ENCODE measurements at regions not wholly inside any gene's neighbourhood (a gene's known extent, or its start where the extent isn't known, plus 50 kb on each side); places are given as distances from the start of the nearest gene placed in this dataset.

DNA sequence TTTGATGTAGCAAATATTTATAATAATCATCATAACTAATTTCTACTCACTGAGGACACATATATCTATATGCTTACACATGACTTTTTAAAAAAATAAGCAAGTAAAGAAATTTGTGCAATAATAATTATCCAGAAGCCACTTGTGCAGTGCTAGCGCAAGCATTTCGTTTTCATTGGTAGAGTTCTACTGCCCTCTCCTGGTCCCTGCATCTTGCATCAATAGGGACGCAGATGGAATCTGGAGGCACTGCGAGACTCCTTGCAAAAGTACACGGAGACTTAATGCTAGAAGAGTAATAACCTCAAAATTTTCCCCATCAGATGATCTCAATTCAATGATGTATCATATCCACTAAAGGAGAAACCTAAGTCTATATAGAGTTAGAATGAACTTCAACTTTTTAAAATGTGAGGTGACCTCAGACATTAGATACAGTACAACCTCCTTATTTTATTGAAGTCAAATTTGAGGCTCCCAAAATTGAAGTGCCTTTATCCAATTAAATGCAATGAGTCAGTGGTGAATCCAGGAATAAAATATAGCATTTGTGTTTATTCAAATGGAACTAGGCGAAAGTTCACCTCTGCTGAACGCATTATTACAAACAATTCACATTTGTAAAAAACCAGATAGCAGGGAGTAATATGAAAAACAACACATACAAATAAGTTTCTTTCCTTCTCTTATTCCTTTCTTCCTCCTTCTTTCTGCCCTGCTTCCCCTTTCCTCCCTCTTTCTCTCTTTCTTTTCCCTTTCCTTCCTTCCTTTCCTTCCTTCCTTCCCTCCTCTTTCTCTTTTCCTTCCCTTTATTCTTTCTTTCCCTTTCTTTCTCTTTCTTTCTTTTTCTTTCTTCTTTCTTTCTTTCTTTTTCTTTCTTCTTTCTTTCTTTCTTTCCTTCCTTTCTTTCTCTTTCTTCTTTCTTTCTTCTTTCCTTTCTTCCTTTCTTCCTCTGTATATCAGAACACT lies 450.0 kb downstream of the ANKRD50 start:
- in situ Hi-C loops (cut with MboI; ENCODE audit: low sequenced_read_pairs) = no loop called here

DNA sequence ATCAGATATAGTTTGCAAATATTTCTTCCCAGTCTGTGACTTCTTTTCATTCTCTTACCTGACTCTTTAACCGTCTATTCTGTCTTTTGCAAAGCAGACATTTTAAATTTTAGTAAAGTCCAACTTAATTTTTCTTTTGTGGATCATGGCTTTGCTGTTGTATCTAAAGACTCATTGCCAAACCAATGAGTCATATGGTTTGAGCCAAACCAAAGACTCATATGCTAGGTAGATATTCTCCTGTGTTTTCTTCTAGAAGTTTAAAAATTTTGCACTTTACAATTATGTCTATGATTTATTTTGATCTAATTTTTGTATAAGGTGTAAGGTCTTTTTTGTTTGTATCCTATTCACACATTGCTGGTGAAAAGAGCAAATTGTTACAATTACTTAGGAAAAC lies 446.8 kb downstream of the ANKRD50 start:
- in situ Hi-C loops (cut with MboI; ENCODE audit: low sequenced_read_pairs) = no loop called here

DNA sequence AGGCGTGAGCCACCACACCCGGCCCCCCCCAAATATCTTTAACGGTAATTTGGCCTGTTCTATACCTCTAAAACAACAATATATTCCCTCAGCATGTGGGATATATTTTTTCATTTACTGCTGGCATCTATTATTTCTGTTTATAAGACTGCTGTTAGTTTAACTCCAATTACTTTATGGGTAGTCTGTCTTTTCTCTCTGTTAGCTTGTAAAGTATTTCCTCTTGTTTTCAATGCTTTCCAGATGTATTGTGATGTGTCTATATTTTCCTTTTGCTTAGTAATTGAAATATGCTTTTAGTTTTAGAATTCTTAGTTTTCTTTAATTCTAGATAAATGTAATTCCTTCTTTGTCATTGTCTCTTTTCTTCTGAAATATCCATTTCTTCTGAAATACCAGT lies 445.8 kb downstream of the ANKRD50 start:
- in situ Hi-C loops (cut with MboI; ENCODE audit: low sequenced_read_pairs) = no loop called here

DNA sequence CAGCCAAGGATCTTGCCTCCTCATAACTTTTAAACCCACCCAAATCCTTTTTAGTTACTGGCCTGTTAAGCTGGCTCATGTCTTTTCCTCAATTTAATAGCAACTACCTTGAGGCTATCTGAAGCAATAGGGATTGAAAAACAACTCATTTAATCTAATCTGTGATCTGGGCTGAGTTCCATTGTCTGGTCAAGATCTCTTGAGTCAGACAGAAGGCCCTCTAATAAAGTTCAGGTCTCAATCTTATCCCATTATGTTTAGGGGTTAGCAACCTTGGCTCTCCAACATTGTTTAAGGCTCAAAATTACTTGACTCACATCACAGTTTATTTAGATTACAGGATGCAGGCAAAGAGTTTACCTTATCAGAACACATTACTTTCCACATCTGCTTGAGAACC lies 436.1 kb downstream of the ANKRD50 start:
- in situ Hi-C loops (cut with MboI; ENCODE audit: low sequenced_read_pairs) = no loop called here

DNA sequence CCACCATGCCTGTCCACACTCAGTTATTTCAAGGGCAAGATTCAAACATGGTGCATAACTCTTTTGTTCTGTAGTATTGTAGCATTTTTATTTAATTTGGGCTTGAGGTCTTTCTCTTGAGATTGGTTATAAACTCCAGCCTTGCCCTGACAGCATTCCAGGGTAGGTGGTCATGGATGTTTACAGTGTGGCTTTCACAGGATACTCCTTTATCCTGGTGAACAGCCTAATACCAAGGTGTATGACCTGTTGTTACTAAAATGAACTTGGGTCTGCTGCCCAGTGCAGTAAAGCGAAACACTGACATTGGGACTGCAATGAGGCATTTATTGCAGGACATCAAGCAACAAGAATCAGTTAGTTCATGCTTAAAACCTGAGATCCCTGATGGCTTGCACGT lies 434.8 kb downstream of the ANKRD50 start:
- in situ Hi-C loops (cut with MboI; ENCODE audit: low sequenced_read_pairs) = no loop called here

DNA sequence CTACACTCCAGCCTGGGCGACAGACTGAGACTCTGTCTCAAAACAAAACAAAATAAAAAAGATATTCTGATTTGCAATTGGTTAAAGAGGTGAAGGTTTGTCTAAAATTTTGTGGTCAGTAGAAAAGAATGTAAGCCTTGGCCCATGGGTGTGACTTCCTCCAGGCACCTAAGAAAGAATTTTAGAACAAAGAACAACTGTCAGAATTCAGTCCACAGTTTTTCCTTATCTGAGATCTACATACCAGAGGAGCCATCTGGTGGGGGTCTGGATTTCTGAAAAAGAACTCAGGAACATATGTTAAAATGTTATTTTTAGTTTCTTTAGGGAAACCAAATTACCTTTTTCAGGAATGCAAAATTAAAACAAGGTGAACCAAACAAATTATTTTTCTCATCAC lies 434.1 kb downstream of the ANKRD50 start:
- in situ Hi-C loops (cut with MboI; ENCODE audit: low sequenced_read_pairs) = no loop called here

DNA sequence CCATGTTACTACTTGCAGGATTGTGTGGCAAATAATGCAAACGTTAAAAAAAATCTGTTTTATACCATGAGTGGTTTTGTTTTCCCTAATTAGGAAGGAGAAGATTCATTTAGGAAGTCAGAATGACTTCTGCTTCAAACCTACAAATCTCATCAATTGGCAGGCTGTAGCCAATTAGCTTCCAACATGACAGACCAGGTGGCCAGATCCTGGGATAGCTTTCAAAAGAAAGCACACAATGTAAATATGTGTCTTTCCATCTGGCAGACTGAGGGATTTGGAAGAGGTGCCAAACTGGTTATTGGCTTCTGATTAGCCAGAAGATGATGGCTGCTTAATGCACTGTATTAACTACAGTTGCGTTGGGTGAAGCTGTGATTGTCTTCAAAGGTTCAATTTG lies 432.8 kb downstream of the ANKRD50 start:
- in situ Hi-C loops (cut with MboI; ENCODE audit: low sequenced_read_pairs) = no loop called here

DNA sequence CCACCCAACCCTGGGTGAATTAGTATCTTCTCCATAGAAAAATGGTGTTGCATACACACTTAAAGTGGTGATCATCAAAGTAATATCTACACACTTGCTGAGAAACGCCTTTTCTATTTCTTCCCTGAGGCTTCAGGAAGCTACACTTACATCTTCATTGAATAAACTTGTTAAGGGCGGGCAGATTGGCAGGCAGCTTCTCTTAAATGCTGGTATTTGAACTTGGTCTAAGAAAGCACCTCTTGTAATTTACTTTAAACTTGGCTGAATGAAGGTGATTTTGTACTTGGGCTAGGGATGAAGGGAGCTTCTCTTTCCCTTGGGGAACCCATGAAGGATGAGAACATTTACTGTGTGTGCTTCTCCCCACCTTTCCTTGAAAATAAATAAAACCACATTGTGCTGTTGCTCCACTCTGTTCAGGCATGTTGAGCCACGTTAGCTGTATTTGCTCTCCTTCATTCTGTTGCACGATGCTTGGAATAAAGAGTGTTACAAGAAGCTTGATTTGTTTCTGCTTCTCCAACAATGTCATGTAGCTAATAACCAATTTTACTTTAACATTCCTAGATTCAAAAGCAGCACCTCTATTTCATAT lies 430.1 kb downstream of the ANKRD50 start:
- in situ Hi-C loops (cut with MboI; ENCODE audit: low sequenced_read_pairs) = no loop called here

DNA sequence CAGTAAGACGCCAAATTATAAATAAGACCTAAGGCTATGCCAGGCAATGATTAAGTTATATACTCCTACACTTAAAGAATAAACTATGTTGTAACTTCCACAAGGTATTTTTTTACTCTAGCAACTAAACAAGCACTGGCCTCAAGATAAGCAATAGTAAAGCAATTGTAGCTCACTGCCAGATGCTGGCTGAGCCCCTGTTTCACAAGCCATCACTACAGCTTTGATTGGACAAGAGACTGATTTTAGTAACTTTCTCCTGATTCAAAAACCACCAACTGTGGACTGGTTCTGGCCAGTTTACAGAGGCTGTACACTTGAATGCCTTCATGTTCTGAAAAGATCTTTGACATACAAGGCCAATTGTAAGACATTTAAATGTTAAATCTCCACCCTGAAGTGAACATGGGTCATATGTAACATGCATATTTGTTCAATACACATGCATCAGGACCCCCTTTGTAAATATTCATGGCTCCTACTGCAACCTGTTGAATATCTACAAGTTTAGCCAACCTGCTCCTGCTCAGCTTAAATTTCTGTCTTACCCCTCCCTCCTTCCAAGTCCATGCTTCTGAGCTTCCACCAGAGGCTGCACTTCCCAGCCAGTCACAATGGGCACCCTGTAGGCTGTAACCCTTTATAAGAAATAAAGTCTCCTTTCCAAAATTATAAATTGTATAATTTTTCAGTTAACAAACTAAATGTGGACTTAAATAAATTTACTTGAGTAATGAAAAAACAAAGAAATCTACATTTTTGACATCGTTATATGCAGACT lies 423.6 kb downstream of the ANKRD50 start:
- in situ Hi-C loops (cut with MboI; ENCODE audit: low sequenced_read_pairs) = no loop called here

DNA sequence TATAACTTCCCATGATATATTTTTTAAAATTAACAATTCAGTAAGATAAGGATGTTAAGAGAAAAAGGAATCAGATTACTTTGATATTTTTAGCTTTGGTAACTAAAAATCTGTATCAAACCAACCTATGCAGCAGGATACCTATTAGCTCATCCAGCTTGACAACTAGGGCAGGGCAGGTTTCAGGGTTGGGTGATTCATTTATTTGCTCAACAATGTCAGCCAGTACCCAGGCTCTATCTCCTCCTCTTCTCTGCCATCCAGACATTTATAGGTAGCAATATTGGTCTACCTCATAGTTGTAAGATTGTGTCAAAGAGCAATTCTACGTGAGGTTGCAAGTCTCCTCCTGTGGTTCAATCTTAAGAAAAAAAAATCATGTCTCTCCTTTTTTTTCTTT lies 421.9 kb downstream of the ANKRD50 start:
- in situ Hi-C loops (cut with MboI; ENCODE audit: low sequenced_read_pairs) = no loop called here

DNA sequence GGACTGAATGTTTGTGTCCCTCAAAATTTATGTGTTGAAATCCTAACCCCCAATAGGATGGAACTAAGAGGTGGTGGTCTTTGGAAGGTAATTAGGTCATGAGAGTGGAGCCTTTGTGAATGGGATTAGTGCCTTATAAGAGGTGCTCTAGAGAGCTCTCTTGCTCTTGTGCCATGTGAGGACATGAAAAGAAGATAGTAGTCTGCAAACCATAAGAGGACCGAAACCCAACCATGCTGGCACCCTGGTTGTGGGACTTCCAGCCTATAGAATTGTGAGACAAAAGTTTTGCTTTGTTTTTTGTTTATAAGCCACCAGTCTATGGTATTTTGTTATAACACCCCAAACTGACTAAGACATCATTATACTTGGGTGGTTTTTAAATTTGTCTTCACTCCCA lies 417.1 kb downstream of the ANKRD50 start:
- in situ Hi-C loops (cut with MboI; ENCODE audit: low sequenced_read_pairs) = no loop called here

DNA sequence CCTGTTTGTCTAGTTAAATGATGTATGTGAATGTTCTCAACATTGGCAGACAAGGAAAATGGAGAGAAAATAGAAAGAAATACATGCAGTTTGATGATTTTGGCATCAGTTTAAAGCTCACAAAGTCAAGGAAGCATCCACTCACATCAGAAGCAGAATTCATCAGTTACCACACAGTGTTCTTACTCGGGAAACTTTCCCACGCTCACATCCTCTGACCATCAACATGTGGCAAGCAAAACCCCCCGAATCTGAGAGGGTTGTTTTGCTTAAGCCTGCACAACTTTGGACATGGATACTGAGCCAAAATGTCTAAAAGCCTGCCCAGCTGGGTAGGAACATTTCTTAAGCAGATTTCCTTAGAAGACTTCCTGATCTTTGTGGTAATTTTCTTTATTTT lies 407.6 kb downstream of the ANKRD50 start:
- in situ Hi-C loops (cut with MboI; ENCODE audit: low sequenced_read_pairs) = no loop called here

DNA sequence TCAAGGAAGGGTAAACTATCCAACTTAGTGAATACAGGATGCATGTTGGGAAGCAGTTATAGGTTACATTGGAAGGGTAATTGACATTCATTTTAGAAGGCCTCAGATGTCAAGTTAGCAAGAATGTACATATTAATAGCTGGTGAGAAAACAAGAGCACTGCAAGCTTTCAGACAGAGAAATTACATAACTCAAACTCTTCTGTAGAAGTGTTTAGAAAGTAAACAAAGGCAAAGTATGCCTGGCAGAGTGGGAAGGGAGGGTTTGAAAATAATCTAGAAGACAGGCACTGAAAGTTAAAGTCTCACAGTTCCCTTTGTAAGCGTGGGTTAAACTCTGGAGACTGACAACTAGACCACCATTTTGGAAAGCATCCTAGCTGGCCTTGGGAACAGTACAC lies 406.2 kb downstream of the ANKRD50 start:
- in situ Hi-C loops (cut with MboI; ENCODE audit: low sequenced_read_pairs) = no loop called here

DNA sequence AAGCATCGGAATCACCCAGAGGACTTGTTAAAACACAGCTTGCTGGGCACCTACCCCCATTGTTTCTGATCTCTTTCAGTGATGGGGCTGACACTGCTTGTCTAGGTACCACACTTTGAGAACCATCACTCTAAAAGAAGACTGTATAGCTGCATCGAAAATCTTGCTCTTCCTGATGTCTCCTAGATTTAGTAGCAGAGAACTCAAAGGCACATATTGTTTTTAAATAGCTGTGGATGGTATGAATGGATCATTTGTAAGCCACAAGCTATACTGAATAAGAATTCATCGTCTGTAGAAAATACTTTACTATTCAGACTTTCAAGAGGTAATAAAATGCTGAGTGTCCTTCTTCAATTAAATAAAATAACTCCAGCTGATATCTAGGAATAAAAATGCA lies 405.4 kb downstream of the ANKRD50 start:
- in situ Hi-C loops (cut with MboI; ENCODE audit: low sequenced_read_pairs) = no loop called here

DNA sequence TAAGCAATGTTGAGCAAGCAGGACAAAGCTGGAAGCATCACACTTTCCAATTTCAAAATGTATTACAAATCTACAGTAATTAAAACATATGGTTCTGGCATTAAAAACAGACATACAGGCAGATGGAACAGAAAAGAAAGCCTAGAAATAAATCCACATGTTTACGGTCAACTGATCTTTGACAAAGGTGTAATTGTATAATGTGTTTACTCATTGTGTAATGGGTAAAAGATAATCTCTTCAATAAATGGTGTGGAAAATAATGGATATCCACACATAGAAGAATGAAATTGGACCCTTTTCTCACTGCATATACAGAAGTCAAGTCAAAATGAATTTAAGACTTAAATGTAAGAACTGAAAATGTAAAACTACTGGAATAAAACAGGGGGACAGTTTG lies 394.2 kb downstream of the ANKRD50 start:
- in situ Hi-C loops (cut with MboI; ENCODE audit: low sequenced_read_pairs) = no loop called here

DNA sequence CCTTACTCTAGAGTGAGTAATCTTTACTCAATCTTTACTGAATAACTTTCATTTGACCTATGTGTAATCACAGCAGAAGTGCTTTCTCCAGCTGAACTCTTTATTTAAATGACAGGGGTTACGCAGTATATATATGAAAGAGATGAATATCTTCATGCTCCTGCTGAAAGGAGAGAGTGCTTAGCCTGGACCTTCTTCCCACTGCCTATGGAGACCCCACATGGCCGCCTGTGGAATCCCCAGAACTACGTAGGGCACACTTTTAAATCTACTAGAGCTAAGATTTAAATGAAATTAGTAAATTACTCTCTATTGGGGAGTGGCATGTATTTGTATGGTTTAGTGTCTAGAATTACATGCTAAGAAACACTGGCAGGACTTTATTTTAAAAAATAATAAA lies 391.2 kb downstream of the ANKRD50 start:
- in situ Hi-C loops (cut with MboI; ENCODE audit: low sequenced_read_pairs) = no loop called here

DNA sequence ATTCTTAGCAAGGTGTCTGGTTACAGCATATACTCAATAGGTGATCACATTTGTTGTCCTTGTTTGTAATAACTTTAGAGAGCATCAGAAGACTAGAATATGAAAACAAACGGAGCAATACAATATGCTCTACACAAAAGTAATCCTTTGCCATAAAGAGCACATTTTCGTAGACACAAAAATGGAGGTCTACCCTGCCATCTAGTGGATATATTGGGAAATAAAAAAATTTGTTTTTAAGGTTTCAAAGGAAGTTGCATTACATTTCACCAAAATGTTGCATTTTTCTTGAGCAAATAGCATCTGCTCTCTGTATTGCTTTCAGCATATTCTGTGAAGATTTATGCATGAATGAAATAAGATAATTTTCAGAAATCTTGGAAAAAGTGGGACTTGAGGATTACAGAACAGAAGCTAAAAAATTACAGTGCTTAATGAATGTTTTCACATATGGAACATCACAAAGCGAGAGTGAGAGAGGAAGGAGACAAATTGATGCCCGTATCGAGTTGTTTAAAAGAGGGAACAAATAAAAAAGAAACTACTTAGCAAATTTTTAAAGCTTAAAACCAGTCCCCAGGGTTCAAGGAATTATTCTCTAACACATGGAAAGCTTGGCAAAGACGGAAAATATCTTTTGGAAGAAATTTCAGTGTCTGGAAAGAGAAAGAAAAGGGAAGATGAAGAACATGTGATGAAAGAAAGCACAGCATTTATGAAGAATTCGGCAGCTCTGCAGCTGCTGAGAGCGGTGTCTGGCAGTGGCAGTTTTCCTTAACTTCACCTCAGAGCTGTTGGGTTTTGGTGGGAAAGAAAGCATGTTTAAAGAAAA lies 390.1 kb downstream of the ANKRD50 start:
- in situ Hi-C loops (cut with MboI; ENCODE audit: low sequenced_read_pairs) = no loop called here

DNA sequence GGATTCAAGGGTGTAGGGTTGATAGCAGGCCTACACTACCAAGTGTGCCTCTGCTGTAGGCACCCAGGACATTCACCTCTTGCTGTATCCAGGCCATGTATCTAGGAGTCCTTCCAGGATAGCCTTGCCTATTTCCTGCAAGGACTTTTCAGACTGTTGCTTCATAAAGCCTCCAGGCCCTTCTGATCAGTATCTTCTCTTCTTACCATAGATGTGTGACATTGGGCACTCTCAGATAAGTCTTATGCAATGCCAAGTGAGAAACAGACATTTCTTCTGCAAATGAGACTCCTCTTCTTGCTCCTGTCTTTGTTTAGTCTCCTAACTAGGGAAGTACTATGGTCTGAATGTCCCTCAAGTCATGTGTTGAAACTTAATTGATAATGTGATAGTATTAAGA lies 386.8 kb downstream of the ANKRD50 start:
- in situ Hi-C loops (cut with MboI; ENCODE audit: low sequenced_read_pairs) = no loop called here

DNA sequence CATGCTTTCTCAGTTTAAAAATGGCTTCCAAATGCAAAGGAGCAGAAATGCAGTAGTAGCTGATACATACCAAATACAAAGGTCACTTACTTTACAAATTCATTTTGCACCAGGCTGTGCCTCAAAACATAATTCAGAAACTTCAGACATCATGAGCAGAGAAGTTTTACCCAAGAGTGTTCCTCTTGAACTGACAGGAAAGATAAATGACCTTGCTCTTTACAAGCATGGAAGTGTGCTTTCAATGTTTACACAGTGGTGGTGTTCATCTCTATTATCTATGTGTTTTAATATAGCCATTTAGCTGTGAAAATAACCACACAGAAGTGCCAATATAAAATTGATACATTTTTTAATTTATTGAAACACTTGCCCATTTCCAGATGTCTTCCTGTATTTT lies 383.4 kb downstream of the ANKRD50 start:
- in situ Hi-C loops (cut with MboI; ENCODE audit: low sequenced_read_pairs) = no loop called here

DNA sequence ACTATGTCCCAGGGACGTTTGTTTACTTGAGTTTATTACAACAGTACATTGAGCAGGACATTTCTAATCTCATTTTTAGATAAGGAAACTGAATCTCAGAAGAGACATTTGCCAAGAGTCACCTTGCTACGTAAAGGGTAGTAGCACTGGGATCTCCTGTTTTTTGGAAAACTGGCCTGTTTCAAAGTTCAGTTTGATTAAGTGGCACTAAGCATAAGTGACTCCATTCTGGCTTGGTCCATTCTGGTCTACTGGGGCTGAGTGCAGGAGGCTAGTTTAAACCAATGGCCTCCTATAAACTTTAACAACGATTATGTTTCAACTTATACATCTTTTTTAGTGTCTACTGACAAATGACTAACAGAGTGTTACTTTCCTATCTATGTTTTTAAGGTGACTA lies 382.5 kb downstream of the ANKRD50 start:
- in situ Hi-C loops (cut with MboI; ENCODE audit: low sequenced_read_pairs) = no loop called here

DNA sequence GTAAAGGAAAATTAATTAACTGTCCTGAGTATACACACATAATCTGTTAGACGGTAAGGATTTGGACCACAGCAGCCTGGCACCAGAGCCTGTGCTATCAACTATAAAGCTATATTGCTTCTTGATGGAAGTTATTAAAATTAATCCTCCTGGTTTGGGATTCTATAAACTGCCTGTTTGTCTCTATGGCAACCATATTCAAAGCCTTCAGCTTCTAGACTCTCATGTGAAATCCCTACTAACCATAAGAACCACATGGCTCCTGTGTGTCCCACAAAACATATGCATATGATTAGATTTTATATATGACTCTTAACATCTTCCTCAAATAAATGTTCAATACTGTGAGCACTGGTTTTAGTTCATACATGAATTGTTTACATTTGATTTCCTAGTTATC lies 380.8 kb downstream of the ANKRD50 start:
- in situ Hi-C loops (cut with MboI; ENCODE audit: low sequenced_read_pairs) = no loop called here
